Esophagus muscularis mucosa (tissue), 4 donors: ENCODE measurements at regions not wholly inside any gene's neighbourhood (a gene's known extent, or its start where the extent isn't known, plus 50 kb on each side); places are given as distances from the start of the nearest gene placed in this dataset.

Source experiments
- DNase-seq: peaks from one replicate; pipeline ENCODE4 v3.0.0-alpha.2; 2017; ENCODE audit errors: extremely low spot score
- H3K27ac ChIP-seq, 4 donors: fragments of 200-600 bp; sonication (generic); replicated peaks in 1 of 4; 1 replicate in 3 of 4; 2 replicates in 1 of 4; pipeline ENCODE4 v1.5.1; 2016 to 2019; ENCODE audit warnings: mild to moderate bottlenecking in 1 of 4
- H3K27me3 ChIP-seq, 4 donors: fragments of 200-600 bp; sonication (generic); one replicate each; pipeline versions ENCODE4 v1.5.1 to v1.6.0; 2016 to 2019
- H3K36me3 ChIP-seq, 4 donors: fragments of 200-600 bp; sonication (generic); one replicate each; pipeline ENCODE4 v1.5.1; 2016 to 2019
- H3K4me1 ChIP-seq, 4 donors: fragments of 200-600 bp; sonication (generic); one replicate each; pipeline ENCODE4 v1.5.1; 2016 to 2019
- H3K4me3 ChIP-seq, 4 donors: fragments of 200-600 bp; sonication (generic); 1 replicate in 2 of 4; 2 replicates in 2 of 4; pipeline ENCODE4 v1.5.1; 2016 to 2019; ENCODE audit warnings: mild to moderate bottlenecking in 4 of 4, moderate library complexity in 1 of 4
- H3K9me3 ChIP-seq, 4 donors: fragments of 200-600 bp; sonication (generic); 1 replicate in 3 of 4; 2 replicates in 1 of 4; pipeline ENCODE4 v1.5.1; 2016 to 2019
- EP300 ChIP-seq: sonication (generic); formaldehyde crosslinking; IDR thresholded peaks from one replicate; pipeline ENCODE4 v1.6.1; 2017; ENCODE audit warnings: antibody characterized with exemption
- POLR2A ChIP-seq: fragments of 450-650 bp; IDR thresholded peaks from one replicate; pipeline ENCODE4 v1.6.1; 2017; ENCODE audit warnings: antibody characterized with exemption, moderate library complexity, mild to moderate bottlenecking, low read depth
- POLR2AphosphoS5 ChIP-seq, 2 donors: sonication (generic); formaldehyde crosslinking; IDR thresholded peaks; one replicate each; pipeline ENCODE4 v1.6.1; 2017; ENCODE audit warnings: antibody characterized with exemption in 2 of 2
- WGBS: methylation state at CpG from one replicate; pipeline ENCODE4 v1.1.5; 2018; 5-methylcytosine and 5-hydroxymethylcytosine counted together
- intact Hi-C: fragments of 100-400 bp; cut with DNase I; formaldehyde crosslinking; loops from one replicate; pipeline ENCODE4 v1.15.1; 2023
- TF ChIP-seq, protein P1 (sequence below), 3 experiments: fragments of 200-600 bp in 2 of 3; fragments of 450-650 bp in 1 of 3; sonication (generic) in 2 of 3; IDR thresholded peaks; one replicate each; pipeline ENCODE4 v1.5.1; 2017 to 2019; ENCODE audit warnings: antibody characterized with exemption in 3 of 3, mild to moderate bottlenecking in 2 of 3, moderate library complexity in 1 of 3

- intact Hi-C loops = no loop called here
- Histone ChIP-seq H3K36me3 (no peaks in the 10 kb centered on the region), H3K27ac (no peak overlapping the region), H3K9me3 (no peaks in the 10 kb centered on the region), H3K4me3 (no peak overlapping the region), H3K27me3 (no peaks in the 10 kb centered on the region), H3K4me1 (no peaks in the 10 kb centered on the region)
- 90% methylated on average over 3 of the region's 3 CpGs for WGBS
- no peak for DNase-seq
- TF ChIP-seq EP300 = no peak
These were observed 157.4 kb downstream of the DHRS2 start for GRCh38 chr14:23793532-23793931.

- DNase-seq = no peak
These were observed 152.8 kb upstream of the DHRS4 start for GRCh38 chr14:23800811-23801210.

GRCh38 chr14:23801766-23802165 is 151.8 kb upstream of the DHRS4 start:
- WGBS = 81% methylated on average over 2 of the region's 2 CpGs
- Histone ChIP-seq H3K4me1 (no peaks in the 10 kb centered on the region), H3K9me3 (peaks cover 0 to 8% (median 0%) of the 10 kb centered on the region in 4 donors), H3K36me3 (no peaks in the 10 kb centered on the region), H3K27ac (no peak overlapping the region), H3K27me3 (no peaks in the 10 kb centered on the region), H3K4me3 (no peak overlapping the region)
- intact Hi-C loops = no loop called here
- no peak for DNase-seq
- TF ChIP-seq, protein P1, sequence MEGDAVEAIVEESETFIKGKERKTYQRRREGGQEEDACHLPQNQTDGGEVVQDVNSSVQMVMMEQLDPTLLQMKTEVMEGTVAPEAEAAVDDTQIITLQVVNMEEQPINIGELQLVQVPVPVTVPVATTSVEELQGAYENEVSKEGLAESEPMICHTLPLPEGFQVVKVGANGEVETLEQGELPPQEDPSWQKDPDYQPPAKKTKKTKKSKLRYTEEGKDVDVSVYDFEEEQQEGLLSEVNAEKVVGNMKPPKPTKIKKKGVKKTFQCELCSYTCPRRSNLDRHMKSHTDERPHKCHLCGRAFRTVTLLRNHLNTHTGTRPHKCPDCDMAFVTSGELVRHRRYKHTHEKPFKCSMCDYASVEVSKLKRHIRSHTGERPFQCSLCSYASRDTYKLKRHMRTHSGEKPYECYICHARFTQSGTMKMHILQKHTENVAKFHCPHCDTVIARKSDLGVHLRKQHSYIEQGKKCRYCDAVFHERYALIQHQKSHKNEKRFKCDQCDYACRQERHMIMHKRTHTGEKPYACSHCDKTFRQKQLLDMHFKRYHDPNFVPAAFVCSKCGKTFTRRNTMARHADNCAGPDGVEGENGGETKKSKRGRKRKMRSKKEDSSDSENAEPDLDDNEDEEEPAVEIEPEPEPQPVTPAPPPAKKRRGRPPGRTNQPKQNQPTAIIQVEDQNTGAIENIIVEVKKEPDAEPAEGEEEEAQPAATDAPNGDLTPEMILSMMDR (IDR thresholded peaks at IDR 0.05) = no peak
- no peak for TF ChIP-seq EP300
- no peak for TF ChIP-seq POLR2AphosphoS5 (IDR thresholded peaks at IDR 0.05)

More at GRCh38 chr14:23800811-23801210, 152.8 kb upstream of the DHRS4 start:
- Histone ChIP-seq H3K27ac (no peak overlapping the region), H3K27me3 (no peaks in the 10 kb centered on the region), H3K4me1 (no peaks in the 10 kb centered on the region), H3K4me3 (no peak overlapping the region), H3K9me3 (peaks cover 0 to 6% (median 0%) of the 10 kb centered on the region in 4 donors), H3K36me3 (no peaks in the 10 kb centered on the region)
- intact Hi-C loops = no loop called here
- 69% methylated on average over 3 of the region's 3 CpGs for WGBS
- TF ChIP-seq POLR2A (no peak), EP300 (no peak), POLR2AphosphoS5 (IDR thresholded peaks at IDR 0.05) (no peak)
- TF ChIP-seq, protein P1 (IDR thresholded peaks at IDR 0.05) = no peak

DNA sequence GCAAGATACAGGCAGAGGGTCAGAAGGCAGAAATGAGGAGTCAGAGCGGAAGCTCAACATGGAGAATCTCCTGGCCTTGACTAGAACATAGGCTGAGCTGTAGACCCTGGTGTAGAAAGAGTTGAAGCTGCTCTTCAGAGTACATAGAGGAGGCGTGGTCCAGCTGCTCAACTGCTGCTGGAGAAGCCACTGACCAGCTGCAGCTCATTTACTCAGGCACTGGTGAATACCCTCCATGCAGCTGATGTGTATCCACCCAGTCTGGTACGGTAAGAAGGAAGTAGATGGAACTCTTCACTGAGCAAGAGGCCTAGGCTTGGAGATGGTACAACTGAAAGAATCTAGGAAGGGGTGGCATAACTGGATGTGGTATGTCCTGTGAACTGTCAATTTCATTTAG is 148.8 kb upstream of the DHRS4 start:
- intact Hi-C loops = no loop called here
- H3K27ac ChIP-seq = no peak overlapping the region
- DNase-seq = no peak
- TF ChIP-seq EP300 = no peak
- H3K9me3 ChIP-seq = peaks cover 0 to 8% (median 0%) of the 10 kb centered on the region in 4 donors
- H3K27me3 ChIP-seq = no peaks in the 10 kb centered on the region
- no peak overlapping the region for H3K4me3 ChIP-seq
- WGBS = 70% methylated on average over 3 of the region's 3 CpGs
- no peaks in the 10 kb centered on the region for H3K36me3 ChIP-seq
- H3K4me1 ChIP-seq = no peaks in the 10 kb centered on the region

DNA sequence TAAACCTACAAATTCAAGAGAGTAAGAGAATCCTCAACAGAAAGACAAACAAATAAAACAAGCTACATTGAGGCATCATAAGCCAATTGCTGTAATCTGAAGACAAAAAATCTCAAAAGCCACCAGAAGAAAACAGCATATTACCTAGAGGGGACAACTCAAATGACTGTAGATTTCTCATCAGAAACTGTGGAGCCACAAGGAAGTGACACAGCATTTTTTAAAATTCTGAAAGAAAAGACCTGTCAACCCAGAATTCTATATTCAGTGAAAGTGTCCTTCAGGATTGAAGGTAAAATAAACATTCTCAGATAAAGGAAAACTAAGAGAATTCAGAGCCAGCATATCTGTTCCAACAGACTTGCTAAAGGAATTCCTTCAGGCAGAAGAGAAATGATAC is 147.8 kb upstream of the DHRS4 start:
- no peak for DNase-seq
- no peaks in the 10 kb centered on the region for H3K4me1 ChIP-seq
- H3K36me3 ChIP-seq = no peaks in the 10 kb centered on the region
- no peaks in the 10 kb centered on the region for H3K27me3 ChIP-seq
- TF ChIP-seq POLR2AphosphoS5 (IDR thresholded peaks at IDR 0.05) (no peak), POLR2A (no peak), EP300 (no peak)
- TF ChIP-seq, protein P1 (IDR thresholded peaks at IDR 0.05) = no peak
- intact Hi-C loops = no loop called here
- H3K4me3 ChIP-seq = no peak overlapping the region
- peaks cover 0 to 8% (median 0%) of the 10 kb centered on the region in 4 donors for H3K9me3 ChIP-seq
- no peak overlapping the region for H3K27ac ChIP-seq

DNA sequence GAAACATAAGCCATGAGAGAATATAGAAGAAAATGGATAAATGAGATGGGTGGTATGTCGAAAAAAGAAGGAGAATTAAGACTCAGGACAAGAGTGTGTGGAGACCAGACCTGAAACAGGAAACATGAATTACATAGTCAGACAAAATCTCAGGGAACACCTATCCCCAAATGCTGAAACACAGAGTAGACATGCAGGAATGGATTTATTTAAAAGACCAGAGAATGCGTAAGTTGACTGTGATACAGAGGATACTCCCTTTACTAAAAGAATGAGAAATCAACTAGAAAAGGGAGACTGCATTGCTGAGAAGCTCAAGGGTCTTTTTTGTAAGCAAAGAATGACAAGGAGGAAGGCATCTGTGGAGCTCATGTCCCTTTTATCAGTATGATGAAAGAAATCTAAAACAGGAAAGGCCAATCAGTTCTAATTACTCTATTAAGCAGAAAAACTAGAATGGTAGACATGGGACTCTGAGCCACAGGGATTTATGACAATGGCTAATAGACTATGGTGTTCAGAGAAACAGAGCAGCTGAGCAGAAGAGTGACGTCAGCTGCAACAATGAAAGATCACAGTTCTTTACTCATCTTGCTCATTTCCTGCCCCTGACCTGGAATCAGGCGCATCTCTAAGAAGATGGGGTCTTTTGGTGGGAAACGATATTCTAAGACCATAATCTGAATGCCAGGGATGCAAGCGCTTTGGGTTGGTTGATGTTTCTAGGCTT is 138.9 kb upstream of the DHRS4 start:
- Histone ChIP-seq H3K27me3 (no peaks in the 10 kb centered on the region), H3K4me3 (no peak overlapping the region), H3K9me3 (peaks cover 0 to 15% (median 7%) of the 10 kb centered on the region in 4 donors), H3K36me3 (no peaks in the 10 kb centered on the region), H3K4me1 (no peaks in the 10 kb centered on the region), H3K27ac (no peak overlapping the region)
- TF ChIP-seq, protein P1 (IDR thresholded peaks at IDR 0.05) = no peak
- TF ChIP-seq POLR2A (no peak), POLR2AphosphoS5 (IDR thresholded peaks at IDR 0.05) (no peak), EP300 (no peak)
- intact Hi-C loops = no loop called here
- DNase-seq = no peak
- WGBS = 86% methylated on average over 6 of the region's 6 CpGs
